Liver (tissue), 3 donors: ENCODE measurements at regions not wholly inside any gene's neighbourhood (a gene's known extent, or its start where the extent isn't known, plus 50 kb on each side); places are given as distances from the start of the nearest gene placed in this dataset.

Source experiments
- EGR1 ChIP-seq, 2 donors: IDR thresholded peaks; 2 replicates each; pipeline ENCODE4 v1.6.1; 2016 to 2018; ENCODE audit warnings: antibody characterized with exemption in 2 of 2, low read depth in 2 of 2
- GABPA ChIP-seq, 2 donors: IDR thresholded peaks in 1 of 2; conservative IDR thresholded peaks in 1 of 2; 2 replicates each; pipeline ENCODE4 v1.6.1; 2016; ENCODE audit warnings: antibody characterized with exemption in 2 of 2, mild to moderate bottlenecking in 1 of 2, moderate library complexity in 1 of 2
- HNF4G ChIP-seq: IDR thresholded peaks from 2 replicates; pipeline ENCODE4 v1.6.1; 2016; ENCODE audit warnings: antibody characterized with exemption
- RAD21 ChIP-seq, 2 donors: IDR thresholded peaks; 2 replicates each; pipeline ENCODE4 v1.6.1; 2016; ENCODE audit warnings: antibody characterized with exemption in 2 of 2, mild to moderate bottlenecking in 2 of 2
- RXRA ChIP-seq, 2 donors: IDR thresholded peaks; 2 replicates each; pipeline ENCODE4 v1.6.1; 2017 to 2018; ENCODE audit warnings: antibody characterized with exemption in 2 of 2, mild to moderate bottlenecking in 1 of 2
- SP1 ChIP-seq: IDR thresholded peaks from 2 replicates; pipeline ENCODE4 v1.6.1; 2018; ENCODE audit warnings: antibody characterized with exemption, mild to moderate bottlenecking
- TF ChIP-seq, protein P1 (sequence below): fragments of 150-350 bp; IDR thresholded peaks from 2 replicates; pipeline ENCODE4 v1.5.1; 2017; ENCODE audit warnings: improper control_type of control experiment, low read depth, low read length; ENCODE audit not compliant: missing input control
- TF ChIP-seq, protein P2 (sequence below): IDR thresholded peaks from 2 replicates; pipeline ENCODE4 v1.6.1; 2016; ENCODE audit warnings: antibody characterized with exemption, mild to moderate bottlenecking
- donor health status: healthy.
- donor health status: healthy.

- TF ChIP-seq, protein P1, sequence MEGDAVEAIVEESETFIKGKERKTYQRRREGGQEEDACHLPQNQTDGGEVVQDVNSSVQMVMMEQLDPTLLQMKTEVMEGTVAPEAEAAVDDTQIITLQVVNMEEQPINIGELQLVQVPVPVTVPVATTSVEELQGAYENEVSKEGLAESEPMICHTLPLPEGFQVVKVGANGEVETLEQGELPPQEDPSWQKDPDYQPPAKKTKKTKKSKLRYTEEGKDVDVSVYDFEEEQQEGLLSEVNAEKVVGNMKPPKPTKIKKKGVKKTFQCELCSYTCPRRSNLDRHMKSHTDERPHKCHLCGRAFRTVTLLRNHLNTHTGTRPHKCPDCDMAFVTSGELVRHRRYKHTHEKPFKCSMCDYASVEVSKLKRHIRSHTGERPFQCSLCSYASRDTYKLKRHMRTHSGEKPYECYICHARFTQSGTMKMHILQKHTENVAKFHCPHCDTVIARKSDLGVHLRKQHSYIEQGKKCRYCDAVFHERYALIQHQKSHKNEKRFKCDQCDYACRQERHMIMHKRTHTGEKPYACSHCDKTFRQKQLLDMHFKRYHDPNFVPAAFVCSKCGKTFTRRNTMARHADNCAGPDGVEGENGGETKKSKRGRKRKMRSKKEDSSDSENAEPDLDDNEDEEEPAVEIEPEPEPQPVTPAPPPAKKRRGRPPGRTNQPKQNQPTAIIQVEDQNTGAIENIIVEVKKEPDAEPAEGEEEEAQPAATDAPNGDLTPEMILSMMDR = no peak
- no peak for TF ChIP-seq GABPA (IDR thresholded peaks at IDR 0.05 in 1 of 2, conservative IDR thresholded peaks at IDR 0.05 in 1 of 2)
- no peak for TF ChIP-seq EGR1 (IDR thresholded peaks at IDR 0.05; ENCODE audit: low read depth in 2 of 2)
- TF ChIP-seq HNF4G = no peak
- TF ChIP-seq, protein P2, sequence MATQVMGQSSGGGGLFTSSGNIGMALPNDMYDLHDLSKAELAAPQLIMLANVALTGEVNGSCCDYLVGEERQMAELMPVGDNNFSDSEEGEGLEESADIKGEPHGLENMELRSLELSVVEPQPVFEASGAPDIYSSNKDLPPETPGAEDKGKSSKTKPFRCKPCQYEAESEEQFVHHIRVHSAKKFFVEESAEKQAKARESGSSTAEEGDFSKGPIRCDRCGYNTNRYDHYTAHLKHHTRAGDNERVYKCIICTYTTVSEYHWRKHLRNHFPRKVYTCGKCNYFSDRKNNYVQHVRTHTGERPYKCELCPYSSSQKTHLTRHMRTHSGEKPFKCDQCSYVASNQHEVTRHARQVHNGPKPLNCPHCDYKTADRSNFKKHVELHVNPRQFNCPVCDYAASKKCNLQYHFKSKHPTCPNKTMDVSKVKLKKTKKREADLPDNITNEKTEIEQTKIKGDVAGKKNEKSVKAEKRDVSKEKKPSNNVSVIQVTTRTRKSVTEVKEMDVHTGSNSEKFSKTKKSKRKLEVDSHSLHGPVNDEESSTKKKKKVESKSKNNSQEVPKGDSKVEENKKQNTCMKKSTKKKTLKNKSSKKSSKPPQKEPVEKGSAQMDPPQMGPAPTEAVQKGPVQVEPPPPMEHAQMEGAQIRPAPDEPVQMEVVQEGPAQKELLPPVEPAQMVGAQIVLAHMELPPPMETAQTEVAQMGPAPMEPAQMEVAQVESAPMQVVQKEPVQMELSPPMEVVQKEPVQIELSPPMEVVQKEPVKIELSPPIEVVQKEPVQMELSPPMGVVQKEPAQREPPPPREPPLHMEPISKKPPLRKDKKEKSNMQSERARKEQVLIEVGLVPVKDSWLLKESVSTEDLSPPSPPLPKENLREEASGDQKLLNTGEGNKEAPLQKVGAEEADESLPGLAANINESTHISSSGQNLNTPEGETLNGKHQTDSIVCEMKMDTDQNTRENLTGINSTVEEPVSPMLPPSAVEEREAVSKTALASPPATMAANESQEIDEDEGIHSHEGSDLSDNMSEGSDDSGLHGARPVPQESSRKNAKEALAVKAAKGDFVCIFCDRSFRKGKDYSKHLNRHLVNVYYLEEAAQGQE = no peak
- TF ChIP-seq RAD21 (IDR thresholded peaks at IDR 0.05) = no peak
- no peak for TF ChIP-seq RXRA (IDR thresholded peaks at IDR 0.05)
- no peak for TF ChIP-seq SP1
These were observed 77.1 kb upstream of the PABPC4L start for GRCh38 chr4:134278675-134279074.
